CD4-positive, alpha-beta T cell treated with Interleukin-6 for 4 hours (primary cell): ENCODE measurements at regions not wholly inside any gene's neighbourhood (a gene's known extent, or its start where the extent isn't known, plus 50 kb on each side); places are given as distances from the start of the nearest gene placed in this dataset.
"Not testable (repeated sequence)": the region's sequence is repeated elsewhere in the genome, so short reads cannot be mapped to it uniquely, and the experiment has no call there.

Source experiments
- DNase-seq: peaks from one replicate; pipeline ENCODE4 v3.0.0-alpha.2; 2020; ENCODE audit warnings: mixed read lengths

DNA sequence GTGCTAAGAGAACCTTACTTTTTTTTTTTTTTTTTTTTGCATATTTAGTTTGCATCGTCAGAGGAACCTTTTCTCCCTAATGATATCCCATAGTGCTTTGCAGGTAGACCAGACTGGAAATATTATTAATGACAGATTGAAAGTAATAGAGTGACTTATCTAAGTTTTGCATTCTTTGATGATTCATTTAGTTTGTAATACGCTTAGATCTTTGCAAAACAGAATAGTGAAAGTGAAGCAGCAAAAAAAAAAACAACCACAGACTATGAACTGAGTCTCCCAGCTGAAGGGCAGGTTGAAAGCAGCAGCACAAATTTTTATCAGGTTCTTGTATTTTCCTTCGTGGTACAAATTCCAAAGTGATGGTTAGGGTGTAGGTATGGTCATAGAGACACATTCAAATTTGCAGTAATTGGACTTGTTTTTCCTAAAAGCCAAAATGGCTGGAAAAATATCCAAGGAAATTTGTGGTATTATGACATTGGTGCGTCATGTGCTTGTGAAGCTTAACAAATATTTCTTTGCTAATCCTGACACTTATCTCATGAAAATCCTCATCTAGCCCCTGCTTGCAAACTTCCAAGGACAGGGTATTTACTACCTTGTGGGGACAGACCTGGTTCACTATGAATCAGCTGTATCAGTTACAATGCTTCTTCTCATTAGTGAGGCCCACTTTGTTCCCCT, 81.8 kb upstream of the CREB5 start:
- no peak for DNase-seq

DNA sequence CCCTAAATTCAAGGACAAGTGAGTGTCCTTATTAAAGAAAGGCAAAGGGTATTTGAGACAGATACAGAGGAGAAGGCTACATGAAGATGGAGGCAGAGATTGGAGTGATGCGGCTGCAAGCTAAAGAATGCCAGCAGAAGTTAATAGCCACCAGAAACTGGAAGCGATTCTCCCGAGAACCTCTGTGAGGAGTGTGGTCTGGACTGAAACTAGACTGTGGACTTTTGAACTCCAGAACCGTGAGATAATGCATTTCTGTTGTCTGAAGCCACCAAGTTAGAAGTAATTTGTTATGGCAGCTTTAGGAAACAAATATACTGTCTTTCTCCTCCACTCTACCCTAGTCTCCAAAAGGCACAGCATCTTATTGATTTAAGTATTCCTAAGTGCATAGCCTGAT, 80.3 kb upstream of the CREB5 start:
- DNase-seq: no peak

- not testable (repeated sequence) for DNase-seq
These were observed 78.8 kb upstream of the CREB5 start for GRCh38 chr7:28333548-28333947.

DNA sequence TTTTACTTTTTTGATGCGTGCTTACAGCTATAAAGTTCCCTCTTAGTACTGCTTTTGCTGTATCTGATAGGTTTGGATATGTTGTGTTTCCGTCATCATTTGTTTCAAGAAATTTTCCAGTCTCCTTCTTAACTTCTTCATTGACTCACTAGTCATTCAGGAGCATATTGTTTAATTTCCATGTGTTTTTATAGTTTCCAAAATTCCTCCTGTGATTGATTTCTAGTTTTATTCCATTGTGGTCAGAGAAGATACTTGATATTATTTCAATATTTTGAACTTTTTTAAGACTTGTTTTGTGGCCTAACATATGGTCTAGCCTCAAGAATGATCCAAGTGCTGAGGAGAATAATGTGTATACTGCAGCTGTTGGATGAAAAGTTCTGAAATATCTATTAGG, 75.5 kb upstream of the CREB5 start:
- DNase-seq: no peak

- DNase-seq: no peak
These were observed 74.3 kb upstream of the CREB5 start for GRCh38 chr7:28338041-28338440.

GRCh38 chr7:28343462-28343861, 68.9 kb upstream of the CREB5 start:
- DNase-seq: no peak

DNA sequence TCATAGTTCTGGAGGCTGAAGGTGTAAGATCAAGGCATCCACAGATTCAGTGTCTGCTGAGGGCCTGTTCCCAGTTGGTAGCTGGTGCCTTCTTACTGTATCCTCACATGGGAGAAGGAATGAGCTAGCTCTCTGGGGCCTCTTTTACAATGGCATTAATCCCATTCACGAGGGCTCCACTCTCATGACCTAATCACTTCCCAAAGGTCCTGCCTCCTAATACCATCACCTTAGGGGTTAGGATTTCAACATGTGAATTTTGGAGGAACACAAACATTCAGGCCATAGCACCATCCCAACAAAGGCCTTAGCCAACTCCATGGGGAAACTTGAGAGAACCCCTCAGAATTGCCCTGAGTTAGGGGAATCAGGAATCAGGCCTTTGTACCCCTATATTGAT, 66.1 kb upstream of the CREB5 start:
- DNase-seq: no peak

GRCh38 chr7:28346676-28347363, 65.5 kb upstream of the CREB5 start:
- no peak for DNase-seq

GRCh38 chr7:28347475-28348318, 64.6 kb upstream of the CREB5 start:
- DNase-seq: no peak

DNA sequence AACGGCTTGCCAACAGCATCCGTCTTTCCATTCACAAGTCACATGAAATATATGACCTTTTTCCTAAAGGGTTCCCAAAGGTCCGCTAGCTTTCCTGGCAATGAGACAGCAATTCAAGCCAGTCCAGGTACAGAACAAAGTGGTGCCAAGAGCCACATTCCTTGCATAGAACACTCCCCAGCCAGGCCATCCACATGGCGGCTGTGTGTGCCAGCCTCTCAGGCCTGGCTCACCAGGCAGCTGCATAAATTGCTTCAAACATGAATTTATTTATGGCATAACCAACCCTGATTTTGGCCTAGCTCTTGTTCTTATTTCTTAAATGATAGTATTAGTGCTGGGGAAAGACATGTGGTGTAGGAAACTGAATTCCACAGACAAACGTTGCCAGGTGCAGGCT, 63.7 kb upstream of the CREB5 start:
- DNase-seq: no peak

GRCh38 chr7:28349637-28350036, 62.7 kb upstream of the CREB5 start:
- no peak for DNase-seq

DNA sequence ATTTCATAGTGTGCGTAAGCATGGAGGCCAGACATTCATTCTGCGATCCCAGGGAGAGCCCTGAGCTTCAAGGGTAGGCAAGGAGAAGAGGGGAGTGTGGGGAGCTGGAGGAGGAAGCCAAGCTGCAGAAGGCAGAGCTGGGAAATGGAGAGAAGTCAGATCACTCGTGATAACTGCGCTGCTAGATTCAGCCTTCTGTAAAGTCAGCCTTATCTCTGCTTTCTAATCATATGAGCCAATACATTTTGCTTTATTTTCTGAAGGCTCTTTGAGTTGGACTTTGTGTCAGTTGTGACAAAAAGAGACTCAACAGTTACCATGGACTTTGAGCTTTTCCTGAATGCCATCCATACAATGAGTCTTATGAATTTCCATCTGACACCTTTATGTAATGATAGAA, 61.7 kb upstream of the CREB5 start:
- no peak for DNase-seq

DNA sequence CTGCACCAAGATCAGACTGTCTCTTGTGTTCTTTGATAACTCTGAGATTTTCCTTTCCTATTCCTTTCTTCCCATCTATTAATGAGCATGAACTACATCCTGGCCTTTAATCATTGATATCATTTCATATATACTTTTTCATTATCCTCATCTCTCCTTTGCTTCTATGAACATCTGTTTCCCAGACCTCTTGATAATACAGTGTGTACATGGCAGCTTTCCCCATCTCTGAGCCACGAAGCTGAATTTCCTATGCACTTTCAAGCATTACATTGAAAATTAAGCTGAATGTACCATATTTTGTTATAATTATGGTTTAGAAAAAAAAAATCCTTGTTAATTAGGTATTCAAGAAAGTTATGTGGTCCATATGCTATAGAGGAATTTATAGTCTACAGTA, 60.9 kb upstream of the CREB5 start:
- no peak for DNase-seq

GRCh38 chr7:28354601-28355402, 57.5 kb upstream of the CREB5 start:
- no peak for DNase-seq

GRCh38 chr7:28355635-28356319, 56.5 kb upstream of the CREB5 start:
- DNase-seq: no peak

DNA sequence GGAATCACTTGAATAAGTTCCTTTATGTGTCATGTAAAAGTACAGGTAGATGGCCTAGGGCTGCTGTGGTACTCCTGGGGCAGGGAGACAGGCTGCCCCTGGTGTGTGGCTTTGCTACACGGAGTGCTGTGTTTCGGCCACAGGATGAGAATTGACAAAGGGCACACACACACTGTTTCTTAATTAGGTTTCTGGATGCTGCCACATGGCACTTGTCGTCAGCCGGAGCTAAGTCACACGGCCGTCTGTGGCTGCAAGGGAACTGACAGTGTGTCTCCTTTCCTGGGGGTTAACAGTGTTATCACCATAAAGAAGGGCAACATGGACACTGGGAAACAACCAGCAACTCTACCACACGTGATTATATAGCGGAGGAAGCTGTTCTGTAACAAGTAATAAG, 55.7 kb upstream of the CREB5 start:
- DNase-seq: no peak

GRCh38 chr7:28358423-28358868, 53.9 kb upstream of the CREB5 start:
- DNase-seq: no peak

- DNase-seq: no peak
These were observed 51.6 kb upstream of the CREB5 start for GRCh38 chr7:28360739-28361138.

GRCh38 chr7:28361551-28361950, 50.8 kb upstream of the CREB5 start:
- DNase-seq: no peak

GRCh38 chr7:28362182-28362581, 50.1 kb upstream of the CREB5 start:
- DNase-seq: no peak
